HUES6 (cell line): ENCODE measurements at regions not wholly inside any gene's neighbourhood (a gene's known extent, or its start where the extent isn't known, plus 50 kb on each side); places are given as distances from the start of the nearest gene placed in this dataset.
"Not testable (repeated sequence)": the region's sequence is repeated elsewhere in the genome, so short reads cannot be mapped to it uniquely, and the experiment has no call there.

Experiments used
- H3K27ac ChIP-seq: 2 replicates; pipeline ENCODE4 v1.7.0; 2013; ENCODE audit warnings: low read depth, mild to moderate bottlenecking, low read length, inconsistent platforms
- H3K27me3 ChIP-seq: 2 replicates; pipeline ENCODE4 v1.6.1; 2013; ENCODE audit warnings: low read length; ENCODE audit not compliant: control insufficient read depth, insufficient read depth
- H3K36me3 ChIP-seq: 2 replicates; pipeline ENCODE4 v1.6.1; 2013; ENCODE audit warnings: low read length; ENCODE audit not compliant: control insufficient read depth, insufficient read depth
- H3K4me1 ChIP-seq: 2 replicates; pipeline ENCODE4 v1.6.1; 2013; ENCODE audit warnings: low read length; ENCODE audit not compliant: control insufficient read depth, insufficient read depth
- H3K4me3 ChIP-seq: 2 replicates; pipeline ENCODE4 v1.5.1; 2013; ENCODE audit warnings: low read depth, low read length
- H3K9ac ChIP-seq: one replicate; pipeline ENCODE4 v1.6.1; 2013; ENCODE audit warnings: mild to moderate bottlenecking, low read length
- H3K9me3 ChIP-seq: 2 replicates; pipeline ENCODE4 v1.6.1; 2013; ENCODE audit warnings: low read depth, low read length; ENCODE audit not compliant: control insufficient read depth, insufficient read depth

GRCh38 chr7:65225422-65226006 lies 148.1 kb upstream of the ZNF92 start:
- Histone ChIP-seq H3K4me3 (no peak overlapping the region), H3K27ac (no peak overlapping the region), H3K9ac (no peak overlapping the region), H3K9me3 (no peaks in the 10 kb centered on the region), H3K27me3 (no peaks in the 10 kb centered on the region), H3K36me3 (no peaks in the 10 kb centered on the region), H3K4me1 (no peaks in the 10 kb centered on the region)

GRCh38 chr7:65222655-65223054 lies 151.0 kb upstream of the ZNF92 start:
- no peak overlapping the region for H3K4me3 ChIP-seq

GRCh38 chr7:65221683-65222082 lies 152.0 kb upstream of the ZNF92 start:
- Histone ChIP-seq H3K27me3 (no peaks in the 10 kb centered on the region), H3K9ac (no peak overlapping the region), H3K9me3 (no peaks in the 10 kb centered on the region), H3K4me1 (no peaks in the 10 kb centered on the region), H3K27ac (no peak overlapping the region), H3K36me3 (no peaks in the 10 kb centered on the region), H3K4me3 (no peak overlapping the region)

More at GRCh38 chr7:65222655-65223054, 151.0 kb upstream of the ZNF92 start:
- Histone ChIP-seq H3K27ac (no peak overlapping the region), H3K36me3 (no peaks in the 10 kb centered on the region), H3K27me3 (no peaks in the 10 kb centered on the region), H3K4me1 (no peaks in the 10 kb centered on the region), H3K9me3 (no peaks in the 10 kb centered on the region), H3K9ac (no peak overlapping the region)

GRCh38 chr7:65219623-65220022 lies 154.0 kb upstream of the ZNF92 start:
- Histone ChIP-seq H3K9me3 (no peaks in the 10 kb centered on the region), H3K4me1 (no peaks in the 10 kb centered on the region), H3K4me3 (no peak overlapping the region), H3K9ac (no peak overlapping the region), H3K27ac (no peak overlapping the region), H3K36me3 (no peaks in the 10 kb centered on the region), H3K27me3 (no peaks in the 10 kb centered on the region)

- Histone ChIP-seq H3K27ac (no peak overlapping the region), H3K27me3 (no peaks in the 10 kb centered on the region), H3K4me3 (no peak overlapping the region), H3K9me3 (no peaks in the 10 kb centered on the region), H3K9ac (no peak overlapping the region), H3K4me1 (no peaks in the 10 kb centered on the region), H3K36me3 (no peaks in the 10 kb centered on the region)
Measured at GRCh38 chr7:65216469-65216868, 157.2 kb upstream of the ZNF92 start.

GRCh38 chr7:65213260-65213659 lies 160.4 kb upstream of the ZNF92 start:
- H3K9me3 ChIP-seq, H3K27me3 ChIP-seq, H3K9ac ChIP-seq, H3K4me3 ChIP-seq, H3K36me3 ChIP-seq, H3K4me1 ChIP-seq, H3K27ac ChIP-seq: not testable (repeated sequence)

GRCh38 chr7:65199221-65199620 lies 174.4 kb upstream of the ZNF92 start:
- H3K4me1 ChIP-seq, H3K9ac ChIP-seq, H3K27me3 ChIP-seq, H3K4me3 ChIP-seq, H3K27ac ChIP-seq, H3K9me3 ChIP-seq, H3K36me3 ChIP-seq: not testable (repeated sequence)

- H3K9me3 ChIP-seq, H3K4me3 ChIP-seq, H3K27ac ChIP-seq, H3K36me3 ChIP-seq, H3K9ac ChIP-seq, H3K27me3 ChIP-seq, H3K4me1 ChIP-seq: not testable (repeated sequence)
Measured at GRCh38 chr7:65193334-65194058, 180.2 kb upstream of the ZNF92 start.

GRCh38 chr7:65177041-65177440 lies 170.6 kb upstream of the ERV3-1 start:
- H3K27ac ChIP-seq, H3K36me3 ChIP-seq, H3K27me3 ChIP-seq, H3K4me3 ChIP-seq, H3K9ac ChIP-seq, H3K9me3 ChIP-seq, H3K4me1 ChIP-seq: not testable (repeated sequence)

GRCh38 chr7:65150105-65150504 lies 143.6 kb upstream of the ERV3-1 start:
- not testable (repeated sequence) for H3K4me1 ChIP-seq, H3K27me3 ChIP-seq, H3K9me3 ChIP-seq, H3K27ac ChIP-seq, H3K36me3 ChIP-seq, H3K9ac ChIP-seq, H3K4me3 ChIP-seq

- H3K4me3 ChIP-seq, H3K9me3 ChIP-seq, H3K4me1 ChIP-seq, H3K27me3 ChIP-seq, H3K9ac ChIP-seq, H3K27ac ChIP-seq, H3K36me3 ChIP-seq: not testable (repeated sequence)
Measured at GRCh38 chr7:65146118-65146914, 139.8 kb upstream of the ERV3-1 start.
